ENCODE measurements at regions not wholly inside any gene's neighbourhood (a gene's known extent, or its start where the extent isn't known, plus 50 kb on each side); places are given as distances from the start of the nearest gene placed in this dataset.

DNA sequence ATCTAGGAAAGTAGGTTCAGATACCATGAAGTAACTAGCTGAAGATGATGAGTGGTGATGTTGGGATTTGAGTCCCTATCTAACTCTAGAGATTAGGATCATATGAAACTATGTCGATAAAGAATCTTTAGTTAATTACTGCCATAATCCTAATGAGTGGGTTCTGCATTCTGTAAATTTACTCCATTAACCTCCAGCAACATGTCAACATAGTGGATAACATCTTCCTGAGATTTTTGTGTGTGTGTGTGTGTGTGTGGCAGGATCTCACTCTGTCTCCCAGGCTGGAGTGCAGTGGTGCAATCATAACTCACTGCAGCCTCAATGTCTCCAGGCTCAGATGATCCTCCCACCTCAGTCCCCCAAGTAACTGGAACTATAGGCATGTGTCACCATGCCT is 272.9 kb upstream of the DPH6 start:
- TF ChIP-seq POLR2AphosphoS5 (IDR thresholded peaks at IDR 0.05; ENCODE audit: low read depth, low read length) (no peak), SIN3A (IDR thresholded peaks at IDR 0.05; ENCODE audit: borderline replicate concordance, insufficient read depth, low read depth, low read length) (no peak)
- TF ChIP-seq, protein P1, sequence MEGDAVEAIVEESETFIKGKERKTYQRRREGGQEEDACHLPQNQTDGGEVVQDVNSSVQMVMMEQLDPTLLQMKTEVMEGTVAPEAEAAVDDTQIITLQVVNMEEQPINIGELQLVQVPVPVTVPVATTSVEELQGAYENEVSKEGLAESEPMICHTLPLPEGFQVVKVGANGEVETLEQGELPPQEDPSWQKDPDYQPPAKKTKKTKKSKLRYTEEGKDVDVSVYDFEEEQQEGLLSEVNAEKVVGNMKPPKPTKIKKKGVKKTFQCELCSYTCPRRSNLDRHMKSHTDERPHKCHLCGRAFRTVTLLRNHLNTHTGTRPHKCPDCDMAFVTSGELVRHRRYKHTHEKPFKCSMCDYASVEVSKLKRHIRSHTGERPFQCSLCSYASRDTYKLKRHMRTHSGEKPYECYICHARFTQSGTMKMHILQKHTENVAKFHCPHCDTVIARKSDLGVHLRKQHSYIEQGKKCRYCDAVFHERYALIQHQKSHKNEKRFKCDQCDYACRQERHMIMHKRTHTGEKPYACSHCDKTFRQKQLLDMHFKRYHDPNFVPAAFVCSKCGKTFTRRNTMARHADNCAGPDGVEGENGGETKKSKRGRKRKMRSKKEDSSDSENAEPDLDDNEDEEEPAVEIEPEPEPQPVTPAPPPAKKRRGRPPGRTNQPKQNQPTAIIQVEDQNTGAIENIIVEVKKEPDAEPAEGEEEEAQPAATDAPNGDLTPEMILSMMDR (IDR thresholded peaks at IDR 0.05), result no peak
- TF ChIP-seq, protein P2, sequence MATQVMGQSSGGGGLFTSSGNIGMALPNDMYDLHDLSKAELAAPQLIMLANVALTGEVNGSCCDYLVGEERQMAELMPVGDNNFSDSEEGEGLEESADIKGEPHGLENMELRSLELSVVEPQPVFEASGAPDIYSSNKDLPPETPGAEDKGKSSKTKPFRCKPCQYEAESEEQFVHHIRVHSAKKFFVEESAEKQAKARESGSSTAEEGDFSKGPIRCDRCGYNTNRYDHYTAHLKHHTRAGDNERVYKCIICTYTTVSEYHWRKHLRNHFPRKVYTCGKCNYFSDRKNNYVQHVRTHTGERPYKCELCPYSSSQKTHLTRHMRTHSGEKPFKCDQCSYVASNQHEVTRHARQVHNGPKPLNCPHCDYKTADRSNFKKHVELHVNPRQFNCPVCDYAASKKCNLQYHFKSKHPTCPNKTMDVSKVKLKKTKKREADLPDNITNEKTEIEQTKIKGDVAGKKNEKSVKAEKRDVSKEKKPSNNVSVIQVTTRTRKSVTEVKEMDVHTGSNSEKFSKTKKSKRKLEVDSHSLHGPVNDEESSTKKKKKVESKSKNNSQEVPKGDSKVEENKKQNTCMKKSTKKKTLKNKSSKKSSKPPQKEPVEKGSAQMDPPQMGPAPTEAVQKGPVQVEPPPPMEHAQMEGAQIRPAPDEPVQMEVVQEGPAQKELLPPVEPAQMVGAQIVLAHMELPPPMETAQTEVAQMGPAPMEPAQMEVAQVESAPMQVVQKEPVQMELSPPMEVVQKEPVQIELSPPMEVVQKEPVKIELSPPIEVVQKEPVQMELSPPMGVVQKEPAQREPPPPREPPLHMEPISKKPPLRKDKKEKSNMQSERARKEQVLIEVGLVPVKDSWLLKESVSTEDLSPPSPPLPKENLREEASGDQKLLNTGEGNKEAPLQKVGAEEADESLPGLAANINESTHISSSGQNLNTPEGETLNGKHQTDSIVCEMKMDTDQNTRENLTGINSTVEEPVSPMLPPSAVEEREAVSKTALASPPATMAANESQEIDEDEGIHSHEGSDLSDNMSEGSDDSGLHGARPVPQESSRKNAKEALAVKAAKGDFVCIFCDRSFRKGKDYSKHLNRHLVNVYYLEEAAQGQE (IDR thresholded peaks at IDR 0.05; ENCODE audit: insufficient read depth in 1 of 2, low read depth in 2 of 2, low read length in 1 of 2), result no peak

Data from Panc1 (cell line).